ENCODE measurements at regions not wholly inside any gene's neighbourhood (a gene's known extent, or its start where the extent isn't known, plus 50 kb on each side); places are given as distances from the start of the nearest gene placed in this dataset.

DNA sequence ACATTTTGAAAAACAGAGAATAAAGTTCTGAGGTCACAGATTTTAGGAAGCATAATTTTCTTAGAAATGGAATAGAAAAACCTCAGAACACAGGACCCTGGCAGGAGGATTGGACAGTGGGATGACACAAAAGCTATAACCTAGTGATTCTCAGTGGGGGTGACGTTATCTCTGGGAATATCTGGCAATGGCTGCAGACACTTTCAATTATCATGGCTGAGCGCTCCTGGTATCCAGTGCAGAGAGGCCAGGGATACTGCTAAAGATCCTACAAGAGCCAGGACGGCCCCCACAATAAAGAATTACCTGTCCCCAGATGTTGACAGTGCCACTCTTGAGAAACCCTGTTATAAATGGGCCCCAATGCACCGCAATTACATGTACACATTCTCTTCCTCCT lies 117.2 kb upstream of the SPRED2 start:
- no peak overlapping the region for H2AFZ ChIP-seq (ENCODE audit: low read length)
- no peak for DNase-seq (ENCODE audit: insufficient read length, low spot score, missing footprints)
- TF ChIP-seq, protein P1, sequence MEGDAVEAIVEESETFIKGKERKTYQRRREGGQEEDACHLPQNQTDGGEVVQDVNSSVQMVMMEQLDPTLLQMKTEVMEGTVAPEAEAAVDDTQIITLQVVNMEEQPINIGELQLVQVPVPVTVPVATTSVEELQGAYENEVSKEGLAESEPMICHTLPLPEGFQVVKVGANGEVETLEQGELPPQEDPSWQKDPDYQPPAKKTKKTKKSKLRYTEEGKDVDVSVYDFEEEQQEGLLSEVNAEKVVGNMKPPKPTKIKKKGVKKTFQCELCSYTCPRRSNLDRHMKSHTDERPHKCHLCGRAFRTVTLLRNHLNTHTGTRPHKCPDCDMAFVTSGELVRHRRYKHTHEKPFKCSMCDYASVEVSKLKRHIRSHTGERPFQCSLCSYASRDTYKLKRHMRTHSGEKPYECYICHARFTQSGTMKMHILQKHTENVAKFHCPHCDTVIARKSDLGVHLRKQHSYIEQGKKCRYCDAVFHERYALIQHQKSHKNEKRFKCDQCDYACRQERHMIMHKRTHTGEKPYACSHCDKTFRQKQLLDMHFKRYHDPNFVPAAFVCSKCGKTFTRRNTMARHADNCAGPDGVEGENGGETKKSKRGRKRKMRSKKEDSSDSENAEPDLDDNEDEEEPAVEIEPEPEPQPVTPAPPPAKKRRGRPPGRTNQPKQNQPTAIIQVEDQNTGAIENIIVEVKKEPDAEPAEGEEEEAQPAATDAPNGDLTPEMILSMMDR (IDR thresholded peaks at IDR 0.05; ENCODE audit: extremely low read depth, low read depth, low read length) = no peak
- H3K36me3 ChIP-seq (ENCODE audit: insufficient read depth, low read length) = no peaks in the 10 kb centered on the region
- H3K4me3 ChIP-seq (ENCODE audit: insufficient read depth, low read length) = no peak overlapping the region
- H3K27ac ChIP-seq (ENCODE audit: low read depth, low read length) = no peak overlapping the region
- no peaks in the 10 kb centered on the region for H3K9me3 ChIP-seq (ENCODE audit: low read depth, low read length)
- H3K27me3 ChIP-seq (ENCODE audit: insufficient read depth, low read length) = no peaks in the 10 kb centered on the region
- H3K79me2 ChIP-seq (ENCODE audit: insufficient read depth, low read length) = no peaks in the 10 kb centered on the region
- H3K4me1 ChIP-seq (ENCODE audit: insufficient read depth, low read length) = peaks cover 36% of the 10 kb centered on the region
- no peaks in the 10 kb centered on the region for H4K20me1 ChIP-seq (ENCODE audit: insufficient read depth, low read length)
- no peak overlapping the region for H3K4me2 ChIP-seq (ENCODE audit: insufficient read depth, low read length)

DNA sequence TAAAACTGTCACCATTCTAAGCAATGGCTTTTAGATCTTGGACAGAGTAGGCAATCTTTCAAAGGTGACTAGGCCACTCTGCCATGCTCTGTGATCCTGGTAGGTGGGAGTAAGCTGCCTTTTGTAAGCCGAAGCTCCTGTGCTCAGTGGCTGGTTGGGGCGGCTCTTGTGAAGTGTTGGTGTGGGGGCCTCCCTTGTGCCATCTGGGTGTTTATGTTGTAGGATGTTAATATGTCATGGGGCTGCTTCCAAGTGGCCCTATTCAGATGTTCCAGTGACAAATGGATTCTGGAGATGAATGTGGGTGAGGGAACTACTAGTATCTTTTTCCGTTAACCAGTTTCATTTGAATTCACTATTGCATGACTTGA lies 116.8 kb upstream of the SPRED2 start:
- no peaks in the 10 kb centered on the region for H3K79me2 ChIP-seq (ENCODE audit: insufficient read depth, low read length)
- no peak overlapping the region for H3K4me3 ChIP-seq (ENCODE audit: insufficient read depth, low read length)
- H3K27ac ChIP-seq (ENCODE audit: low read depth, low read length) = no peak overlapping the region
- TF ChIP-seq, protein P1 (IDR thresholded peaks at IDR 0.05; ENCODE audit: extremely low read depth, low read depth, low read length) = no peak
- no peaks in the 10 kb centered on the region for H3K36me3 ChIP-seq (ENCODE audit: insufficient read depth, low read length)
- H3K4me1 ChIP-seq (ENCODE audit: insufficient read depth, low read length) = peaks cover 32% of the 10 kb centered on the region
- H3K4me2 ChIP-seq (ENCODE audit: insufficient read depth, low read length) = no peak overlapping the region
- H3K9me3 ChIP-seq (ENCODE audit: low read depth, low read length) = no peaks in the 10 kb centered on the region
- H2AFZ ChIP-seq (ENCODE audit: low read length) = no peak overlapping the region
- no peaks in the 10 kb centered on the region for H4K20me1 ChIP-seq (ENCODE audit: insufficient read depth, low read length)
- no peaks in the 10 kb centered on the region for H3K27me3 ChIP-seq (ENCODE audit: insufficient read depth, low read length)
- DNase-seq (ENCODE audit: insufficient read length, low spot score, missing footprints) = no peak

DNA sequence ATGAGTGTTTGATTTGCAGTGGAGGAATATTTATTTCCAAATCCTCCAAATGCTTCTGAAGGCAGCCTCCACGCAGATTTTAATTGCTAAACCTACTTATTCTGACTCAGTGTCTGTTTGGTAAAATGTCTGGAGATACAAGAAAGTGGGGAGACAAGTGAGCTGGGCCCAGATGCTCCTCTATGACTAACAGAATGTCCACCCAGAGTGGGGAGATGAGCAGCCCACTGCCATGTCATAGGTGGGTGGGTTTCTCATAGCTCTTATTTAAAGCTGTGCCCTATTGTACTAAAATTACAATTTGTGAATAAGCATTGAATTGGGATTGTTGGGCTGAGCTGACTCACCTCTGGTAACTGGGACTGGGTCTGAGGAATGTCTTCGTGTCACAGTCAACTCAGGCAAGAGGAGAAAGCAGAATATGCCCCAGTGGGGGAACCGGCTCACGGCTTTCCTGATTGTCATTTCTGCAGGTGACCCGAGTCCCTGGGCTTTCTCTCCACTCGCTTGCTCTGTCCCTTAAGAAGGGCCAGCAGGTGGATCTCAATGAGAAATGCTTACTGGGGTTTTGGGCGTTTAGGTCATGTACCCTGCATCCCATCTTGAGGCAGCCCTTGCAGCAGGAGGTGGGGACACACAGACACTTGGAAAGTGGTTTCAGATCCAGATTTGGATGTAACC lies 116.3 kb upstream of the SPRED2 start:
- H3K4me3 ChIP-seq (ENCODE audit: insufficient read depth, low read length) = no peak overlapping the region
- H3K79me2 ChIP-seq (ENCODE audit: insufficient read depth, low read length) = no peaks in the 10 kb centered on the region
- H3K36me3 ChIP-seq (ENCODE audit: insufficient read depth, low read length) = no peaks in the 10 kb centered on the region
- H2AFZ ChIP-seq (ENCODE audit: low read length) = peak overlapping the region; percentile 2
- DNase-seq (ENCODE audit: insufficient read length, low spot score, missing footprints) = peak; percentile 80
- H3K27ac ChIP-seq (ENCODE audit: low read depth, low read length) = no peak overlapping the region
- H3K4me1 ChIP-seq (ENCODE audit: insufficient read depth, low read length) = peaks cover 30% of the 10 kb centered on the region
- H4K20me1 ChIP-seq (ENCODE audit: insufficient read depth, low read length) = no peaks in the 10 kb centered on the region
- H3K27me3 ChIP-seq (ENCODE audit: insufficient read depth, low read length) = no peaks in the 10 kb centered on the region
- no peak overlapping the region for H3K4me2 ChIP-seq (ENCODE audit: insufficient read depth, low read length)
- TF ChIP-seq, protein P1 (IDR thresholded peaks at IDR 0.05; ENCODE audit: extremely low read depth, low read depth, low read length) = no peak
- H3K9me3 ChIP-seq (ENCODE audit: low read depth, low read length) = no peaks in the 10 kb centered on the region

DNA sequence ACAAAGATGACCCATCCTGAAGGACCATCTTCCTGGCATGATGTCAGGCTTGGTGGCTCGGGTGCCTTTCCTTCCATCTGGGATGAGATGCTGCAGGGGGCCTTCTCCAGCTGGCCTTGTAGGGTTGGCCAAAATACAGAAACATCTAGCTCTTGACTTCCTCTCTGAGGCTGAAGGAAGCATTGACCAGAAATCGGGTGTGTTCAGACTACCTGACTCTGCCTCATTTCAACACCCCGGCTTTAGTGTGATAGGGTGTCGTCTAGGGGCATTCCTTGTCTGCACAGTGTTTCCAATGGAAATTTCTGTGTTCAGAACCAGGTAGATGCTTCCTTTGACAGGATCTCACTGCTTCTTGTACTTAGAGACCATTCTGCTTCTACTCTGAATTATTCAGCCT lies 115.7 kb upstream of the SPRED2 start:
- TF ChIP-seq, protein P1 (IDR thresholded peaks at IDR 0.05; ENCODE audit: extremely low read depth, low read depth, low read length) = no peak
- H3K9me3 ChIP-seq (ENCODE audit: low read depth, low read length) = no peaks in the 10 kb centered on the region
- H3K79me2 ChIP-seq (ENCODE audit: insufficient read depth, low read length) = no peaks in the 10 kb centered on the region
- H3K4me2 ChIP-seq (ENCODE audit: insufficient read depth, low read length) = no peak overlapping the region
- DNase-seq (ENCODE audit: insufficient read length, low spot score, missing footprints) = no peak
- H3K4me1 ChIP-seq (ENCODE audit: insufficient read depth, low read length) = peaks cover 25% of the 10 kb centered on the region
- no peaks in the 10 kb centered on the region for H4K20me1 ChIP-seq (ENCODE audit: insufficient read depth, low read length)
- H2AFZ ChIP-seq (ENCODE audit: low read length) = peak overlapping the region; percentile 2
- no peaks in the 10 kb centered on the region for H3K36me3 ChIP-seq (ENCODE audit: insufficient read depth, low read length)
- H3K4me3 ChIP-seq (ENCODE audit: insufficient read depth, low read length) = no peak overlapping the region
- H3K27me3 ChIP-seq (ENCODE audit: insufficient read depth, low read length) = no peaks in the 10 kb centered on the region
- no peak overlapping the region for H3K27ac ChIP-seq (ENCODE audit: low read depth, low read length)
